GM18505 (cell line): ENCODE measurements at regions not wholly inside any gene's neighbourhood (a gene's known extent, or its start where the extent isn't known, plus 50 kb on each side); places are given as distances from the start of the nearest gene placed in this dataset.
"Not testable (repeated sequence)": the region's sequence is repeated elsewhere in the genome, so short reads cannot be mapped to it uniquely, and the experiment has no call there.

ENCODE experiments used
- ATAC-seq: cut with Tn5 transposase; IDR thresholded peaks from one replicate; pipeline ENCODE4 v1.9.1; 2021; ENCODE audit not compliant: unreplicated experiment
- POLR2A ChIP-seq: IDR thresholded peaks from 4 replicates; pipeline ENCODE4 v1.6.1; 2011; ENCODE audit warnings: borderline replicate concordance; ENCODE audit not compliant: insufficient read depth, insufficient read length; ENCODE audit errors: extremely low read depth

GRCh38 chr20:20788308-20788707, 75.9 kb upstream of the RALGAPA2 start:
- TF ChIP-seq POLR2A = no peak
- no peak for ATAC-seq

GRCh38 chr20:20786428-20786827, 74.0 kb upstream of the RALGAPA2 start:
- no peak for TF ChIP-seq POLR2A
- ATAC-seq = no peak

GRCh38 chr20:20785226-20785625, 72.8 kb upstream of the RALGAPA2 start:
- ATAC-seq = no peak
- no peak for TF ChIP-seq POLR2A

GRCh38 chr20:20784450-20784849, 72.0 kb upstream of the RALGAPA2 start:
- ATAC-seq = not testable (repeated sequence)

GRCh38 chr20:20783450-20783849, 71.0 kb upstream of the RALGAPA2 start:
- TF ChIP-seq POLR2A = no peak
- ATAC-seq = no peak

- ATAC-seq = no peak
- no peak for TF ChIP-seq POLR2A
These were observed 70.3 kb upstream of the RALGAPA2 start for GRCh38 chr20:20782755-20783154.

- no peak for ATAC-seq
- no peak for TF ChIP-seq POLR2A
These were observed 69.8 kb upstream of the RALGAPA2 start for GRCh38 chr20:20782231-20782630.

- TF ChIP-seq POLR2A = no peak
- no peak for ATAC-seq
These were observed 68.6 kb upstream of the RALGAPA2 start for GRCh38 chr20:20781029-20781428.

- TF ChIP-seq POLR2A = no peak
- no peak for ATAC-seq
These were observed 67.8 kb upstream of the RALGAPA2 start for GRCh38 chr20:20780127-20780824.

- TF ChIP-seq POLR2A = no peak
- ATAC-seq = no peak
These were observed 66.2 kb upstream of the RALGAPA2 start for GRCh38 chr20:20778676-20779075.

GRCh38 chr20:20772497-20773085, 60.1 kb upstream of the RALGAPA2 start:
- TF ChIP-seq POLR2A = no peak
- no peak for ATAC-seq

GRCh38 chr20:20768202-20768815, 55.9 kb upstream of the RALGAPA2 start:
- TF ChIP-seq POLR2A = no peak
- ATAC-seq = no peak

GRCh38 chr20:20765696-20766365, 53.4 kb upstream of the RALGAPA2 start:
- no peak for ATAC-seq
- no peak for TF ChIP-seq POLR2A

- ATAC-seq = no peak
- no peak for TF ChIP-seq POLR2A
These were observed 51.2 kb upstream of the RALGAPA2 start for GRCh38 chr20:20763650-20764049.
